H9 (cell line): ENCODE measurements at regions not wholly inside any gene's neighbourhood (a gene's known extent, or its start where the extent isn't known, plus 50 kb on each side); places are given as distances from the start of the nearest gene placed in this dataset.

Experiments
- DNase-seq: peaks from one replicate; pipeline ENCODE4 v3.0.0-alpha.2; 2017
- H2AFZ ChIP-seq: one replicate; pipeline ENCODE4 v1.6.1; 2013; ENCODE audit warnings: mild to moderate bottlenecking, low read length, control low read depth, moderate library complexity
- H2AK5ac ChIP-seq: 2 replicates; pipeline ENCODE4 v1.6.1; 2013; ENCODE audit warnings: low read length, control low read depth, mixed read lengths; ENCODE audit not compliant: insufficient read length
- H2BK120ac ChIP-seq: one replicate; pipeline ENCODE4 v1.6.1; 2013; ENCODE audit warnings: low read depth, mild to moderate bottlenecking, low read length, control low read depth, inconsistent platforms; ENCODE audit not compliant: poor library complexity, severe bottlenecking
- H2BK12ac ChIP-seq: 2 replicates; pipeline ENCODE4 v1.6.1; 2013; ENCODE audit warnings: low read length, control low read depth, mixed read lengths, low read depth; ENCODE audit not compliant: insufficient read length
- H2BK15ac ChIP-seq: 2 replicates; pipeline ENCODE4 v1.6.1; 2013; ENCODE audit warnings: low read depth, low read length, control low read depth
- H2BK20ac ChIP-seq: one replicate; pipeline ENCODE4 v1.6.1; 2013; ENCODE audit warnings: low read depth, mild to moderate bottlenecking, low read length, control low read depth, inconsistent platforms; ENCODE audit not compliant: poor library complexity, severe bottlenecking
- H2BK5ac ChIP-seq: 2 replicates; pipeline ENCODE4 v1.6.1; 2013; ENCODE audit warnings: low read length, control low read depth, mixed read lengths; ENCODE audit not compliant: insufficient read length
- H3K14ac ChIP-seq: 2 replicates; pipeline ENCODE4 v1.6.1; 2013; ENCODE audit warnings: low read length, control low read depth; ENCODE audit not compliant: insufficient read depth
- H3K18ac ChIP-seq: 2 replicates; pipeline ENCODE4 v1.6.1; 2013; ENCODE audit warnings: low read depth, mild to moderate bottlenecking, mixed read lengths, low read length, control low read depth; ENCODE audit not compliant: insufficient read length
- H3K23ac ChIP-seq: 2 replicates; pipeline ENCODE4 v1.6.1; 2013; ENCODE audit warnings: low read length, control low read depth, mixed read lengths, low read depth; ENCODE audit not compliant: insufficient read length
- H3K23me2 ChIP-seq: 2 replicates; pipeline ENCODE4 v1.6.1; 2013; ENCODE audit warnings: low read depth, mild to moderate bottlenecking, mixed read lengths, low read length, control low read depth; ENCODE audit not compliant: insufficient read length, poor library complexity, severe bottlenecking
- H3K27ac ChIP-seq: 2 replicates; pipeline ENCODE4 v1.5.1; 2013; ENCODE audit warnings: low read length, control low read depth, mixed read lengths, low read depth; ENCODE audit not compliant: insufficient read length
- H3K27me3 ChIP-seq: 2 replicates; pipeline ENCODE4 v1.6.1; 2013; ENCODE audit warnings: low read length, control low read depth, inconsistent platforms; ENCODE audit not compliant: insufficient read depth
- H3K4ac ChIP-seq: 2 replicates; pipeline ENCODE4 v1.6.1; 2013; ENCODE audit warnings: low read depth, mild to moderate bottlenecking, control low read depth, inconsistent platforms, low read length, moderate library complexity
- H3K4me1 ChIP-seq: 2 replicates; pipeline ENCODE4 v1.6.1; 2013; ENCODE audit warnings: low read length, control low read depth, inconsistent platforms; ENCODE audit not compliant: insufficient read depth
- H3K4me2 ChIP-seq: 2 replicates; pipeline ENCODE4 v1.6.1; 2013; ENCODE audit warnings: low read length, control low read depth, mixed read lengths; ENCODE audit not compliant: insufficient read length, insufficient read depth
- H3K56ac ChIP-seq: 2 replicates; pipeline ENCODE4 v1.6.1; 2013; ENCODE audit warnings: low read depth, mild to moderate bottlenecking, mixed read lengths, low read length, control low read depth; ENCODE audit not compliant: insufficient read length
- H3K79me1 ChIP-seq: 2 replicates; pipeline ENCODE4 v1.6.1; 2013; ENCODE audit warnings: low read depth, mild to moderate bottlenecking, moderate library complexity, low read length, control low read depth, inconsistent platforms; ENCODE audit not compliant: insufficient read depth, poor library complexity, severe bottlenecking
- H3K79me2 ChIP-seq: 2 replicates; pipeline ENCODE4 v1.6.1; 2013; ENCODE audit warnings: low read length, control low read depth, inconsistent platforms; ENCODE audit not compliant: insufficient read depth
- H3K9ac ChIP-seq: 2 replicates; pipeline ENCODE4 v1.6.1; 2013; ENCODE audit warnings: low read length, control low read depth, mixed read lengths; ENCODE audit not compliant: insufficient read length; ENCODE audit errors: extremely low read depth
- H3K9me3 ChIP-seq: one replicate; pipeline ENCODE4 v1.6.1; 2013; ENCODE audit warnings: low read depth, low read length, inconsistent platforms; ENCODE audit not compliant: control insufficient read depth
- H3T11ph ChIP-seq: one replicate; pipeline ENCODE4 v1.6.1; 2013; ENCODE audit warnings: mild to moderate bottlenecking, low read length, control low read depth, inconsistent platforms
- H4K20me1 ChIP-seq: one replicate; pipeline ENCODE4 v1.6.1; 2013; ENCODE audit not compliant: control insufficient read depth, insufficient read length, insufficient read depth
- H4K5ac ChIP-seq: 2 replicates; pipeline ENCODE4 v1.6.1; 2013; ENCODE audit warnings: low read depth, mild to moderate bottlenecking, mixed read lengths, low read length, control low read depth; ENCODE audit not compliant: insufficient read length
- H4K8ac ChIP-seq: replicated peaks from 2 replicates; pipeline ENCODE4 v1.6.1; 2013; ENCODE audit warnings: low read length, control low read depth, mixed read lengths, low read depth; ENCODE audit not compliant: insufficient read length
- H4K91ac ChIP-seq: 2 replicates; pipeline ENCODE4 v1.6.1; 2013; ENCODE audit warnings: low read depth, mild to moderate bottlenecking, moderate library complexity, mixed read lengths, low read length, control low read depth; ENCODE audit not compliant: insufficient read length
- H3K27ac Mint-ChIP-seq, 3 experiments: 2 replicates in 2 of 3; 3 replicates in 1 of 3; pipeline ENCODE4 v1.8.0; 2020 to 2021; ENCODE audit warnings: mixed read lengths in 3 of 3, mild to moderate bottlenecking in 1 of 3, moderate library complexity in 1 of 3
- H3K27me3 Mint-ChIP-seq: 2 replicates; pipeline ENCODE4 v1.8.0; 2021; ENCODE audit warnings: low read depth, mild to moderate bottlenecking, moderate library complexity, mixed read lengths
- H3K36me3 Mint-ChIP-seq, 3 experiments: 2 replicates in 2 of 3; 3 replicates in 1 of 3; pipeline ENCODE4 v1.8.0; 2020 to 2021; ENCODE audit warnings: low read depth in 3 of 3, mixed read lengths in 3 of 3; ENCODE audit not compliant: insufficient read depth in 1 of 3
- H3K4me1 Mint-ChIP-seq, 2 experiments: 2 replicates each; pipeline ENCODE4 v1.8.0; 2020; ENCODE audit warnings: mixed read lengths in 2 of 2
- H3K4me3 Mint-ChIP-seq, 2 experiments: 2 replicates in 1 of 2; 3 replicates in 1 of 2; pipeline ENCODE4 v1.8.0; 2020 to 2021; ENCODE audit warnings: mild to moderate bottlenecking in 2 of 2, mixed read lengths in 2 of 2, moderate library complexity in 1 of 2
- H3K9me3 Mint-ChIP-seq, 2 experiments: 2 replicates in 1 of 2; 3 replicates in 1 of 2; pipeline ENCODE4 v1.8.0; 2020; ENCODE audit warnings: mild to moderate bottlenecking in 2 of 2, mixed read lengths in 2 of 2, moderate library complexity in 1 of 2
- WGBS: extraction: QIAGEN DNeasy Blood & Tissue Kit; methylation state at CpG from one replicate; pipeline ENCODE4 v1.1.7; 2013; ENCODE audit warnings: missing lambda C conversion rate, low lambda C conversion rate, mixed read lengths; ENCODE audit not compliant: insufficient read length; ENCODE audit errors: extremely low coverage; 5-methylcytosine and 5-hydroxymethylcytosine counted together
- TF ChIP-seq, protein P1 (sequence below): fragments of 200-600 bp; sonication (generic); conservative IDR thresholded peaks from 3 replicates; pipeline ENCODE4 v1.8.0; 2021; ENCODE audit warnings: antibody characterized with exemption, mild to moderate bottlenecking

DNA sequence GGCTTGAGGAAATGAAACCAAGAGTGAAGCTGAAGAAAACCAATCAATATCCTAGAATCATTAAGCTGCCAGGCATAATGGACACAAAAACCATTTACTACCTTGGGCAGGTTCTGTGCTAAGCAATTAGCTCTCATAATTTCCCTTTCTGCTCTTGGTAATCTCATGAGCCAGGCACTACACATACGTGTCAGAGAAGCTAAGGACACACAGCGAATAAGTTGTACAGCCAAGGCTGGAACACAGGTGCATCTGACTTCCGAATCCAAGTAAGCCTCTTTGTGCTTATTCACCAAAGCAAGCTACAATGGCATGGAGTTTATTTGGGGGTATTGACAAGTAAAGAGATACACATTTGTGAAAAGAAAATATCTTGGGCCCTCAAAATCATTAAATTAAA, 1343.9 kb upstream of the MIR17HG start:
- no peak overlapping the region for H3K4me3 Mint-ChIP-seq
- peaks cover 5 to 19% (median 15%) of the 10 kb centered on the region in 3 experiments; a peak in 6 of 7 replicates for H3K36me3 Mint-ChIP-seq

More for the DNA sequence above, 1343.9 kb upstream of the MIR17HG start:
- H2AFZ ChIP-seq: no peak overlapping the region
- H4K5ac ChIP-seq: no peak overlapping the region
- no peak for DNase-seq
- H3K79me1 ChIP-seq: no peaks in the 10 kb centered on the region
- no peak overlapping the region for H3K27ac Mint-ChIP-seq
- H2BK120ac ChIP-seq: no peak overlapping the region
- no peaks in the 10 kb centered on the region for H3K9me3 ChIP-seq
- no peak overlapping the region for H2BK5ac ChIP-seq
- H3K18ac ChIP-seq: no peak overlapping the region
- no peak overlapping the region for H4K91ac ChIP-seq
- no peak overlapping the region for H2BK15ac ChIP-seq
- H2AK5ac ChIP-seq: no peak overlapping the region
- no peak overlapping the region for H3K56ac ChIP-seq
- no peak overlapping the region for H2BK20ac ChIP-seq
- H3K14ac ChIP-seq: no peak overlapping the region
- H3K27ac ChIP-seq: no peak overlapping the region
- no peak overlapping the region for H3K9ac ChIP-seq
- H3K79me2 ChIP-seq: no peaks in the 10 kb centered on the region
- WGBS: no CpG with 5 or more reads among the region's 3 CpGs
- no peak overlapping the region for H3K23ac ChIP-seq
- H3K27me3 ChIP-seq: no peaks in the 10 kb centered on the region; the same call in 1 of the 2 replicates
- H3K4me1 Mint-ChIP-seq: peaks cover 14 to 16% of the 10 kb centered on the region in 2 experiments
- no peak overlapping the region for H4K8ac ChIP-seq
- peaks cover 8 to 28% of the 10 kb centered on the region in 2 experiments; a peak in 4 of 5 replicates for H3K9me3 Mint-ChIP-seq
- H3K4me1 ChIP-seq: no peaks in the 10 kb centered on the region
- no peaks in the 10 kb centered on the region for H4K20me1 ChIP-seq
- TF ChIP-seq, protein P1, sequence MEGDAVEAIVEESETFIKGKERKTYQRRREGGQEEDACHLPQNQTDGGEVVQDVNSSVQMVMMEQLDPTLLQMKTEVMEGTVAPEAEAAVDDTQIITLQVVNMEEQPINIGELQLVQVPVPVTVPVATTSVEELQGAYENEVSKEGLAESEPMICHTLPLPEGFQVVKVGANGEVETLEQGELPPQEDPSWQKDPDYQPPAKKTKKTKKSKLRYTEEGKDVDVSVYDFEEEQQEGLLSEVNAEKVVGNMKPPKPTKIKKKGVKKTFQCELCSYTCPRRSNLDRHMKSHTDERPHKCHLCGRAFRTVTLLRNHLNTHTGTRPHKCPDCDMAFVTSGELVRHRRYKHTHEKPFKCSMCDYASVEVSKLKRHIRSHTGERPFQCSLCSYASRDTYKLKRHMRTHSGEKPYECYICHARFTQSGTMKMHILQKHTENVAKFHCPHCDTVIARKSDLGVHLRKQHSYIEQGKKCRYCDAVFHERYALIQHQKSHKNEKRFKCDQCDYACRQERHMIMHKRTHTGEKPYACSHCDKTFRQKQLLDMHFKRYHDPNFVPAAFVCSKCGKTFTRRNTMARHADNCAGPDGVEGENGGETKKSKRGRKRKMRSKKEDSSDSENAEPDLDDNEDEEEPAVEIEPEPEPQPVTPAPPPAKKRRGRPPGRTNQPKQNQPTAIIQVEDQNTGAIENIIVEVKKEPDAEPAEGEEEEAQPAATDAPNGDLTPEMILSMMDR: no peak
- no peak overlapping the region for H3K4me2 ChIP-seq
- H3K27me3 Mint-ChIP-seq: no peaks in the 10 kb centered on the region; the same call in 1 of the 2 replicates
- no peaks in the 10 kb centered on the region for H3K23me2 ChIP-seq
- no peak overlapping the region for H2BK12ac ChIP-seq
- H3K4ac ChIP-seq: no peak overlapping the region
- no peak overlapping the region for H3T11ph ChIP-seq
